Progenitor cell of endocrine pancreas (in vitro differentiated cells): ENCODE measurements at regions not wholly inside any gene's neighbourhood (a gene's known extent, or its start where the extent isn't known, plus 50 kb on each side); places are given as distances from the start of the nearest gene placed in this dataset.

ENCODE experiments used
- DNase-seq: peaks from one replicate; pipeline ENCODE4 v3.0.0; 2021; ENCODE audit warnings: low spot score; ENCODE audit not compliant: unreplicated experiment
- H3K27ac Mint-ChIP-seq: 2 replicates; pipeline ENCODE4 v1.8.0; 2021; ENCODE audit warnings: mild to moderate bottlenecking, moderate library complexity, mixed read lengths
- H3K27me3 Mint-ChIP-seq: 2 replicates; pipeline ENCODE4 v1.8.0; 2021; ENCODE audit warnings: mixed read lengths
- H3K36me3 Mint-ChIP-seq: 2 replicates; pipeline ENCODE4 v1.8.0; 2022; ENCODE audit warnings: mixed read lengths; ENCODE audit not compliant: insufficient read depth
- H3K4me1 Mint-ChIP-seq: 2 replicates; pipeline ENCODE4 v1.8.0; 2021; ENCODE audit warnings: low read depth, mixed read lengths
- H3K4me3 Mint-ChIP-seq: 2 replicates; pipeline ENCODE4 v1.8.0; 2021; ENCODE audit warnings: low read depth, mild to moderate bottlenecking, moderate library complexity, mixed read lengths
- H3K9me3 Mint-ChIP-seq: 2 replicates; pipeline ENCODE4 v1.8.0; 2021; ENCODE audit warnings: low read depth, mixed read lengths
- CTCF ChIP-seq: fragments of 200-600 bp; sonication (generic); IDR thresholded peaks from one replicate; pipeline ENCODE4 v1.5.0; 2021; ENCODE audit warnings: antibody characterized with exemption, mild to moderate bottlenecking; ENCODE audit not compliant: unreplicated experiment

DNA sequence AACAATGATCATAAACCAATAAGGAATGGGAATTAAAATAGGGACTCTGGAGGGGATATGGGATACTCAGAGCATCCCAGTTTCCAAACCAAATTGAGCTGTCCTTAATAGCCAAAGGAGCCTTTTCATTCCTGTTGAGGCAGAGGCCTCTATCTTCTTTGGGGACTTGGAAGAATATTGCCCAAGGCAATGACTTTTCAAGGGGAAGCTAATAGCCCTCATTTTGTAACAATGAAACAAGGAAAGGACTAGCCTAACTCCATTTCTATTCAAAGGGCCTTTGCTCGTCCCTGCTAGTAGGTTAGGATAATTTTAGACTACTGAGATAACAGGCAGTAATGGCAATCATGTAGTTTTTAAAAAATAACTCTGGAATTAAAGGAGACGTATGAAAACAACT is 789.8 kb upstream of the SLITRK5 start:
- no peak for DNase-seq
- H3K36me3 Mint-ChIP-seq, result no peaks in the 10 kb centered on the region
- no peak overlapping the region for H3K27ac Mint-ChIP-seq
- no peaks in the 10 kb centered on the region for H3K4me1 Mint-ChIP-seq
- no peaks in the 10 kb centered on the region for H3K27me3 Mint-ChIP-seq
- H3K9me3 Mint-ChIP-seq, result peaks cover 5% of the 10 kb centered on the region
- no peak for TF ChIP-seq CTCF
- no peak overlapping the region for H3K4me3 Mint-ChIP-seq

DNA sequence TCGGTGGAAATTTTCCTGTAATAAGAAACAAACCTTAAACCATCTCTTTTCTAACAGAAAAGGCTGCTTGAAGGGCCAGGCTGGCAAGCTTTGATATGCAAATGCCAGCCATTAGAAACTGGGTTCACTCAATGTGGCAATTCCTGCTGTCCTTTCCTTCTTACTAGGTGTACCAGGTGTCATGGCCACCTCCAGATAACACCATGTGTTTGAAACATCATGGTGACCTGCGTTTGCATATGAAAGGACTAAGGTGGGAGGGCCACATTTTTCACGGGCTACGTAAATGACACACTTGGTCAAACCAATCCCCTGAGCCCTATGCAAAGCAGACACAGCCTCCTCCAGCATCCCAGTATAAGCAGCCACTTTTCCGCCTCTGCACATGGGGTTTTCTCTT is 789.1 kb upstream of the SLITRK5 start:
- H3K9me3 Mint-ChIP-seq, result peaks cover 5% of the 10 kb centered on the region
- no peaks in the 10 kb centered on the region for H3K27me3 Mint-ChIP-seq
- no peak for DNase-seq
- no peaks in the 10 kb centered on the region for H3K36me3 Mint-ChIP-seq
- H3K27ac Mint-ChIP-seq, result no peak overlapping the region
- no peak overlapping the region for H3K4me3 Mint-ChIP-seq
- TF ChIP-seq CTCF, result no peak
- H3K4me1 Mint-ChIP-seq, result no peaks in the 10 kb centered on the region

DNA sequence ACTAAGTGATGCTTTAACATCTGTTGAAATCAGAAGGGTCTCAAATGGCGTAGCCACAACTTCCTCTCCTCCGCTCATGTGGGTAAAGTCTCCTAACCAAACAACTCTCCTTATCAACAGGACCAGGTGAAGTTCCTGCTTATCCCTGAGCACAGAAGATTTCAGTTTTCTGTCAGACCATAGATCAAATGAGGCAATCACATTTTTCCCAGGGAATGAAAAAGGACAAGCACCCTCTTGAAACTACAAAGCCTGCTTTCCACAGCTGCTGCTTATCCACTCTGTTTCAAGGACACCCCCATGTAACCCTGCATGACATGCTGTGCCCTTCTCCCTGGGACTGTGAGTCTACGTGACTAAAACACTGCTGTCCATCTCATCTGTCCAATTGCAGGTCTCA is 788.3 kb upstream of the SLITRK5 start:
- no peak for TF ChIP-seq CTCF
- no peak overlapping the region for H3K4me3 Mint-ChIP-seq
- H3K9me3 Mint-ChIP-seq, result peaks cover 5% of the 10 kb centered on the region
- H3K27me3 Mint-ChIP-seq, result no peaks in the 10 kb centered on the region
- no peak for DNase-seq
- H3K27ac Mint-ChIP-seq, result no peak overlapping the region
- H3K36me3 Mint-ChIP-seq, result no peaks in the 10 kb centered on the region
- H3K4me1 Mint-ChIP-seq, result no peaks in the 10 kb centered on the region

- Mint-ChIP-seq H3K27ac (no peak overlapping the region), H3K4me1 (no peaks in the 10 kb centered on the region), H3K9me3 (peaks cover 7% of the 10 kb centered on the region), H3K27me3 (no peaks in the 10 kb centered on the region), H3K36me3 (no peaks in the 10 kb centered on the region), H3K4me3 (no peak overlapping the region)
- no peak for DNase-seq
- TF ChIP-seq CTCF, result no peak
Observed at GRCh38 chr13:86892330-86892729, 778.8 kb upstream of the SLITRK5 start.

- H3K36me3 Mint-ChIP-seq, result no peaks in the 10 kb centered on the region
- no peaks in the 10 kb centered on the region for H3K4me1 Mint-ChIP-seq
- H3K9me3 Mint-ChIP-seq, result no peaks in the 10 kb centered on the region
- H3K4me3 Mint-ChIP-seq, result no peak overlapping the region
- TF ChIP-seq CTCF, result no peak
- H3K27me3 Mint-ChIP-seq, result no peaks in the 10 kb centered on the region
- H3K27ac Mint-ChIP-seq, result no peak overlapping the region
- no peak for DNase-seq
Observed at GRCh38 chr13:86900906-86901305, 770.3 kb upstream of the SLITRK5 start.
